Erythroblast (primary cell): ENCODE measurements at regions not wholly inside any gene's neighbourhood (a gene's known extent, or its start where the extent isn't known, plus 50 kb on each side); places are given as distances from the start of the nearest gene placed in this dataset.

Experiments used
- GATA1 ChIP-seq: IDR thresholded peaks from 2 replicates; pipeline ENCODE4 v1.6.1; 2011; ENCODE audit warnings: low read depth, mild to moderate bottlenecking, control low read depth, low read length, moderate library complexity
- POLR2A ChIP-seq: IDR thresholded peaks from 2 replicates; pipeline ENCODE4 v1.6.1; 2011; ENCODE audit warnings: mild to moderate bottlenecking, low read length

DNA sequence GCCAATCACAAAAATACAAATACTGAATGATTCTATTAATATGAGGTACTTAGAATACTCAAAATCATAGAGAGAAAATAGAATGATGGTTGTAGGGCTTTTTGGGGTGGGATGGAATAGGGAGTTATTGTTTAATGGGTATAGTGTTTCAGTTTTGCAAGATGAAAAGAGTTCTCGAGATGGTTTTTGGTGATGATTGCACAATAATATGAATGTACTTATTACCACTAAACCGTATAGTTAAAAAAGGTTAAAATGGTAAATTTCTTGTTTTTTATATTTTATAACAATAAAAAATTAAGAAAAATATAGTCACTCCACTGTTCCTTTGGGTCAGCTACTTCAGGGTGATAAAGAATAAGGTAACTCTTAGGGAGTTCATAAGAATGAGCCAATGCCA lies 560.1 kb downstream of the TDRD15 start:
- TF ChIP-seq POLR2A (no peak), GATA1 (no peak)
